Small intestine (tissue), 7 donors: ENCODE measurements at regions not wholly inside any gene's neighbourhood (a gene's known extent, or its start where the extent isn't known, plus 50 kb on each side); places are given as distances from the start of the nearest gene placed in this dataset.
A peak's percentile ranks its signal among the peaks of the same experiment; 100 is the strongest.

Source experiments
- DNase-seq, 2 donors: peaks; one replicate each; pipeline versions ENCODE4 v3.0.0 to v3.0.0-alpha.2; 2013
- FAIRE-seq: peaks from 2 replicates; lab custom pipeline; 2012; peaks lifted over from hg19 to GRCh38; lab: Jason Lieb, UNC
- H3K27ac ChIP-seq, 3 donors: one replicate each; pipeline ENCODE4 v1.5.1; 2013; ENCODE audit warnings: low read length in 2 of 3, mild to moderate bottlenecking in 2 of 3, control low read depth in 1 of 3, inconsistent platforms in 1 of 3, low read depth in 1 of 3, moderate library complexity in 1 of 3
- H3K27me3 ChIP-seq, 3 donors: one replicate each; pipeline ENCODE4 v1.6.1; 2013; ENCODE audit warnings: low read length in 3 of 3, inconsistent platforms in 1 of 3; ENCODE audit not compliant: control insufficient read depth in 3 of 3, insufficient read depth in 3 of 3
- H3K36me3 ChIP-seq, 3 donors: one replicate each; pipeline ENCODE4 v1.6.1; 2013; ENCODE audit warnings: low read length in 3 of 3, inconsistent platforms in 1 of 3, low read depth in 1 of 3, mild to moderate bottlenecking in 1 of 3, moderate library complexity in 1 of 3; ENCODE audit not compliant: control insufficient read depth in 3 of 3, insufficient read depth in 2 of 3
- H3K4me1 ChIP-seq, 3 donors: one replicate each; pipeline ENCODE4 v1.6.1; 2013; ENCODE audit warnings: low read length in 2 of 3, inconsistent platforms in 1 of 3, low read depth in 1 of 3, mild to moderate bottlenecking in 1 of 3, moderate library complexity in 1 of 3; ENCODE audit not compliant: control insufficient read depth in 3 of 3, insufficient read depth in 2 of 3
- H3K4me3 ChIP-seq, 3 donors: one replicate each; pipeline ENCODE4 v1.5.1; 2013; ENCODE audit warnings: low read length in 3 of 3, control low read depth in 1 of 3, inconsistent platforms in 1 of 3, low read depth in 1 of 3, mild to moderate bottlenecking in 1 of 3, moderate library complexity in 1 of 3
- H3K9me3 ChIP-seq, 2 donors: one replicate each; pipeline ENCODE4 v1.6.1; 2013; ENCODE audit warnings: low read depth in 1 of 2, low read length in 1 of 2; ENCODE audit not compliant: control insufficient read depth in 2 of 2, insufficient read depth in 1 of 2
- WGBS, 3 donors: extraction: QIAGEN DNeasy Blood & Tissue Kit; methylation state at CpG; one replicate each; pipeline ENCODE4 v1.1.7; 2013; 5-methylcytosine and 5-hydroxymethylcytosine counted together
- donor health status: healthy with polysubstance abuse.
- donor health status: control.
- donor health status: control.
- donor health status: Bipolar disorder and iron deficiency.
- donor health status: healthy.

GRCh38 chr4:19400820-19401219 lies 850.9 kb upstream of the SLIT2 start:
- no peaks in the 10 kb centered on the region for H3K36me3 ChIP-seq
- 67 to 82% (median 69%) methylated on average over 1 of the region's 1 CpG for WGBS, 3 donors
- DNase-seq (no peak), FAIRE-seq (no peak)
- no peaks in the 10 kb centered on the region for H3K4me1 ChIP-seq
- H3K27ac ChIP-seq: no peak overlapping the region
- H3K27me3 ChIP-seq: no peaks in the 10 kb centered on the region
- no peaks in the 10 kb centered on the region for H3K9me3 ChIP-seq
- H3K4me3 ChIP-seq: no peak overlapping the region

- Histone ChIP-seq H3K36me3 (no peaks in the 10 kb centered on the region), H3K27ac (no peak overlapping the region), H3K4me1 (no peaks in the 10 kb centered on the region), H3K9me3 (no peaks in the 10 kb centered on the region), H3K4me3 (no peak overlapping the region), H3K27me3 (no peaks in the 10 kb centered on the region)
- no peak for DNase-seq
- FAIRE-seq: no peak
Measured at GRCh38 chr4:19399001-19399400, 852.7 kb upstream of the SLIT2 start.

- WGBS, 3 donors: 71 to 78% (median 77%) methylated on average over 2 of the region's 2 CpGs
- DNase-seq (no peak), FAIRE-seq (no peak)
- Histone ChIP-seq H3K27ac (no peak overlapping the region), H3K9me3 (no peaks in the 10 kb centered on the region), H3K27me3 (no peaks in the 10 kb centered on the region), H3K36me3 (no peaks in the 10 kb centered on the region), H3K4me1 (no peaks in the 10 kb centered on the region), H3K4me3 (no peak overlapping the region)
Measured at GRCh38 chr4:19386786-19387185, 864.9 kb upstream of the SLIT2 start.

- no peaks in the 10 kb centered on the region for H3K9me3 ChIP-seq
- no peaks in the 10 kb centered on the region for H3K27me3 ChIP-seq
- H3K4me3 ChIP-seq: no peak overlapping the region
- WGBS, 3 donors: 72 to 78% (median 75%) methylated on average over 6 of the region's 6 CpGs
- FAIRE-seq: no peak
- no peak overlapping the region for H3K27ac ChIP-seq
- H3K36me3 ChIP-seq: no peaks in the 10 kb centered on the region
- DNase-seq: no peak
- H3K4me1 ChIP-seq: no peaks in the 10 kb centered on the region
Measured at GRCh38 chr4:19382993-19383756, 868.5 kb upstream of the SLIT2 start.

- H3K36me3 ChIP-seq: no peaks in the 10 kb centered on the region
- H3K4me3 ChIP-seq: no peak overlapping the region
- WGBS, 3 donors: 77 to 95% (median 89%) methylated on average over 1 of the region's 1 CpG
- H3K4me1 ChIP-seq: no peaks in the 10 kb centered on the region
- no peak for DNase-seq
- H3K27me3 ChIP-seq: no peaks in the 10 kb centered on the region
- no peaks in the 10 kb centered on the region for H3K9me3 ChIP-seq
- no peak overlapping the region for H3K27ac ChIP-seq
- FAIRE-seq: no peak
Measured at GRCh38 chr4:19381068-19381467, 870.6 kb upstream of the SLIT2 start.

- DNase-seq (no peak), FAIRE-seq (no peak)
- no peaks in the 10 kb centered on the region for H3K4me1 ChIP-seq
- 72 to 85% (median 83%) methylated on average over 2 of the region's 2 CpGs for WGBS, 3 donors
- H3K4me3 ChIP-seq: no peak overlapping the region
- no peaks in the 10 kb centered on the region for H3K27me3 ChIP-seq
- no peaks in the 10 kb centered on the region for H3K9me3 ChIP-seq
- no peak overlapping the region for H3K27ac ChIP-seq
- no peaks in the 10 kb centered on the region for H3K36me3 ChIP-seq
Measured at GRCh38 chr4:19380600-19380999, 871.1 kb upstream of the SLIT2 start.

GRCh38 chr4:19379191-19379708 lies 872.5 kb upstream of the SLIT2 start:
- Histone ChIP-seq H3K9me3 (no peaks in the 10 kb centered on the region), H3K4me1 (no peaks in the 10 kb centered on the region), H3K36me3 (no peaks in the 10 kb centered on the region), H3K4me3 (no peak overlapping the region), H3K27me3 (no peaks in the 10 kb centered on the region), H3K27ac (no peak overlapping the region)
- DNase-seq: peak in 1 of 2 donors; percentile 23
- WGBS, 3 donors: 50 to 65% (median 59%) methylated on average over 6 of the region's 6 CpGs
- FAIRE-seq: no peak

GRCh38 chr4:19375931-19376330 lies 875.8 kb upstream of the SLIT2 start:
- FAIRE-seq (no peak), DNase-seq (no peak)
- no peaks in the 10 kb centered on the region for H3K27me3 ChIP-seq
- 73 to 87% (median 75%) methylated on average over 2 of the region's 2 CpGs for WGBS, 3 donors
- no peak overlapping the region for H3K27ac ChIP-seq
- no peak overlapping the region for H3K4me3 ChIP-seq
- no peaks in the 10 kb centered on the region for H3K4me1 ChIP-seq
- H3K36me3 ChIP-seq: no peaks in the 10 kb centered on the region
- no peaks in the 10 kb centered on the region for H3K9me3 ChIP-seq
